ENCODE measurements at regions not wholly inside any gene's neighbourhood (a gene's known extent, or its start where the extent isn't known, plus 50 kb on each side); places are given as distances from the start of the nearest gene placed in this dataset.

GRCh38 chr6:6836609-6837406 is 248.3 kb downstream of the LY86 start:
- no peak for DNase-seq (ENCODE audit: low read depth in 2 of 3, low spot score in 1 of 3)

GRCh38 chr6:6837541-6838080 is 249.1 kb downstream of the LY86 start:
- no peak for DNase-seq (ENCODE audit: low read depth in 2 of 3, low spot score in 1 of 3)

GRCh38 chr6:6840831-6841291 is 252.3 kb downstream of the LY86 start:
- no peak for DNase-seq (ENCODE audit: low read depth in 2 of 3, low spot score in 1 of 3)

GRCh38 chr6:6841571-6841970 is 253.1 kb downstream of the LY86 start:
- DNase-seq (ENCODE audit: low read depth in 2 of 3, low spot score in 1 of 3), result no peak

GRCh38 chr6:6842291-6842690 is 253.8 kb downstream of the LY86 start:
- no peak for DNase-seq (ENCODE audit: low read depth in 2 of 3, low spot score in 1 of 3)

- DNase-seq (ENCODE audit: low read depth in 2 of 3, low spot score in 1 of 3), result no peak
Observed at GRCh38 chr6:6843057-6843627, 254.6 kb downstream of the LY86 start.

- no peak for DNase-seq (ENCODE audit: low read depth in 2 of 3, low spot score in 1 of 3)
Observed at GRCh38 chr6:6843777-6844176, 255.3 kb downstream of the LY86 start.

GRCh38 chr6:6844530-6844929 is 256.0 kb downstream of the LY86 start:
- DNase-seq (ENCODE audit: low read depth in 2 of 3, low spot score in 1 of 3), result no peak

- DNase-seq (ENCODE audit: low read depth in 2 of 3, low spot score in 1 of 3), result no peak
Observed at GRCh38 chr6:6845603-6846002, 257.1 kb downstream of the LY86 start.

- DNase-seq (ENCODE audit: low read depth in 2 of 3, low spot score in 1 of 3), result no peak
Observed at GRCh38 chr6:6847591-6847990, 259.1 kb downstream of the LY86 start.

- DNase-seq (ENCODE audit: low read depth in 2 of 3, low spot score in 1 of 3), result no peak
Observed at GRCh38 chr6:6851059-6851948, 256.5 kb upstream of the RREB1 start.

- no peak for DNase-seq (ENCODE audit: low read depth in 2 of 3, low spot score in 1 of 3)
Observed at GRCh38 chr6:6851949-6852261, 255.9 kb upstream of the RREB1 start.

GRCh38 chr6:6856538-6857523 is 250.9 kb upstream of the RREB1 start:
- DNase-seq (ENCODE audit: low read depth in 2 of 3, low spot score in 1 of 3), result peak; percentile 39 to 54 (median 54)

- no peak for DNase-seq (ENCODE audit: low read depth in 2 of 3, low spot score in 1 of 3)
Observed at GRCh38 chr6:6857528-6857927, 250.2 kb upstream of the RREB1 start.

- DNase-seq (ENCODE audit: low read depth in 2 of 3, low spot score in 1 of 3), result no peak
Observed at GRCh38 chr6:6858533-6858982, 249.2 kb upstream of the RREB1 start.

- DNase-seq (ENCODE audit: low read depth in 2 of 3, low spot score in 1 of 3), result no peak
Observed at GRCh38 chr6:6859105-6859504, 248.7 kb upstream of the RREB1 start.

GRCh38 chr6:6859722-6860121 is 248.0 kb upstream of the RREB1 start:
- no peak for DNase-seq (ENCODE audit: low read depth in 2 of 3, low spot score in 1 of 3)

- DNase-seq (ENCODE audit: low read depth in 2 of 3, low spot score in 1 of 3), result no peak
Observed at GRCh38 chr6:6860863-6861262, 246.9 kb upstream of the RREB1 start.

GRCh38 chr6:6861351-6861894 is 246.3 kb upstream of the RREB1 start:
- DNase-seq (ENCODE audit: low read depth in 2 of 3, low spot score in 1 of 3), result no peak

GRCh38 chr6:6861995-6862394 is 245.8 kb upstream of the RREB1 start:
- no peak for DNase-seq (ENCODE audit: low read depth in 2 of 3, low spot score in 1 of 3)

All from stimulated activated CD4-positive, alpha-beta T cell treated with anti-CD3 and anti-CD28 coated beads, Interleukin-12 subunit alpha, Interleukin-12 subunit beta, amount 100 ng/mL, for 48 hours (primary cell).